WTC11 (cell line): ENCODE measurements at regions not wholly inside any gene's neighbourhood (a gene's known extent, or its start where the extent isn't known, plus 50 kb on each side); places are given as distances from the start of the nearest gene placed in this dataset.

Experiments used
- ATAC-seq: fragments of 200-7000 bp; cut with Tn5 transposase; 2 replicates; pipeline ENCODE4 v1.10.0; 2021; ENCODE audit warnings: mild to moderate bottlenecking, moderate library complexity
- CTCF ChIA-PET: fragments of 300-600 bp; sonication (Branson Sonifier 250); formaldehyde crosslinking; loops from one replicate; lab custom pipeline; 2021; ENCODE audit warnings: antibody characterized with exemption; lab: Charles Lee
- POLR2A ChIA-PET: fragments of 350-600 bp; sonication (Branson Sonifier 250); formaldehyde crosslinking; loops from one replicate; lab custom pipeline; 2021; ENCODE audit warnings: antibody characterized with exemption; lab: Charles Lee
- DNase-seq: peaks from one replicate; pipeline ENCODE4 v3.0.0; 2021; ENCODE audit warnings: low spot score
- H3K27ac Mint-ChIP-seq: 2 replicates; pipeline ENCODE4 v1.8.0; 2021; ENCODE audit warnings: mixed read lengths
- H3K27me3 Mint-ChIP-seq: 2 replicates; pipeline ENCODE4 v1.8.0; 2021; ENCODE audit warnings: low read depth, mild to moderate bottlenecking, moderate library complexity, mixed read lengths
- H3K36me3 Mint-ChIP-seq: 2 replicates; pipeline ENCODE4 v1.8.0; 2021; ENCODE audit warnings: mixed read lengths
- H3K4me1 Mint-ChIP-seq: 2 replicates; pipeline ENCODE4 v1.8.0; 2022; ENCODE audit warnings: mixed read lengths
- H3K4me3 Mint-ChIP-seq: 2 replicates; pipeline ENCODE4 v1.8.0; 2021; ENCODE audit warnings: mild to moderate bottlenecking, moderate library complexity, mixed read lengths
- H3K9me3 Mint-ChIP-seq: 2 replicates; pipeline ENCODE4 v1.8.0; 2021; ENCODE audit warnings: mixed read lengths
- CBFB ChIP-seq: sonication (generic); formaldehyde crosslinking; IDR thresholded peaks from 2 replicates; pipeline ENCODE4 v1.8.1; 2022; ENCODE audit warnings: mild to moderate bottlenecking, low read depth, missing genetic modification reagents
- EMX1 ChIP-seq: fragments of 250-450 bp; sonication (Bioruptor Pico); IDR thresholded peaks from 2 replicates; pipeline ENCODE4 v1.8.0; 2021; ENCODE audit warnings: mild to moderate bottlenecking
- ETV6 ChIP-seq: sonication (generic); formaldehyde crosslinking; IDR thresholded peaks from 2 replicates; pipeline ENCODE4 v1.8.1; 2022; ENCODE audit warnings: mild to moderate bottlenecking, missing genetic modification reagents
- FOXJ3 ChIP-seq: sonication (generic); formaldehyde crosslinking; IDR thresholded peaks from 2 replicates; pipeline ENCODE4 v1.9.0; 2021; ENCODE audit warnings: missing genetic modification reagents, mild to moderate bottlenecking, borderline replicate concordance
- GABPB1 ChIP-seq: sonication (generic); formaldehyde crosslinking; IDR thresholded peaks from 2 replicates; pipeline ENCODE4 v1.8.1; 2023; ENCODE audit warnings: mild to moderate bottlenecking, missing genetic modification reagents
- GTF2I ChIP-seq: fragments of 250-450 bp; sonication (Bioruptor Pico); conservative IDR thresholded peaks from 2 replicates; pipeline ENCODE4 v1.4.0; 2021; ENCODE audit warnings: mild to moderate bottlenecking
- HMGA2 ChIP-seq: fragments of 250-450 bp; sonication (Bioruptor Pico); IDR thresholded peaks from 2 replicates; pipeline ENCODE4 v1.4.0; 2021; ENCODE audit warnings: mild to moderate bottlenecking, moderate library complexity
- IRF2 ChIP-seq: sonication (generic); formaldehyde crosslinking; IDR thresholded peaks from 2 replicates; pipeline ENCODE4 v1.8.0; 2022; ENCODE audit warnings: low read depth, missing genetic modification reagents, borderline replicate concordance
- JAZF1 ChIP-seq: fragments of 250-450 bp; sonication (Bioruptor Pico); IDR thresholded peaks from 2 replicates; pipeline ENCODE4 v1.9.0; 2021; ENCODE audit warnings: moderate library complexity, mild to moderate bottlenecking, inconsistent platforms
- MAX ChIP-seq: sonication (generic); formaldehyde crosslinking; IDR thresholded peaks from 2 replicates; pipeline ENCODE4 v1.8.0; 2022; ENCODE audit warnings: mild to moderate bottlenecking, missing genetic modification reagents
- MXD4 ChIP-seq: fragments of 250-450 bp; sonication (Bioruptor Pico); IDR thresholded peaks from 2 replicates; pipeline ENCODE4 v1.8.0; 2021; ENCODE audit warnings: mild to moderate bottlenecking, moderate library complexity, borderline replicate concordance
- NFE2L1 ChIP-seq: sonication (generic); formaldehyde crosslinking; IDR thresholded peaks from 2 replicates; pipeline ENCODE4 v1.8.1; 2023; ENCODE audit warnings: missing genetic modification reagents
- OVOL2 ChIP-seq: fragments of 250-450 bp; sonication (Bioruptor Pico); IDR thresholded peaks from 2 replicates; pipeline ENCODE4 v1.9.0; 2021; ENCODE audit warnings: mild to moderate bottlenecking, borderline replicate concordance
- PREB ChIP-seq: sonication (generic); formaldehyde crosslinking; IDR thresholded peaks from 2 replicates; pipeline ENCODE4 v1.8.1; 2022; ENCODE audit warnings: mild to moderate bottlenecking, missing genetic modification reagents, moderate library complexity, borderline replicate concordance
- SOX15 ChIP-seq: fragments of 250-450 bp; sonication (Bioruptor Pico); IDR thresholded peaks from 2 replicates; pipeline ENCODE4 v1.9.0; 2021; ENCODE audit warnings: mild to moderate bottlenecking
- ZNF219 ChIP-seq: sonication (generic); formaldehyde crosslinking; IDR thresholded peaks from 2 replicates; pipeline ENCODE4 v1.8.0; 2023; ENCODE audit warnings: missing genetic modification reagents, mild to moderate bottlenecking, borderline replicate concordance
- TF ChIP-seq, protein P1 (sequence below): sonication (generic); formaldehyde crosslinking; IDR thresholded peaks from 2 replicates; pipeline ENCODE4 v1.8.1; 2022; ENCODE audit warnings: mild to moderate bottlenecking, moderate library complexity, missing genetic modification reagents
- TF ChIP-seq, protein P2 (sequence below): fragments of 200-600 bp; IDR thresholded peaks from 2 replicates; pipeline ENCODE4 v1.8.0; 2022; ENCODE audit warnings: antibody characterized with exemption
- TF ChIP-seq, protein P3 (sequence below): fragments of 250-450 bp; sonication (Bioruptor Pico); IDR thresholded peaks from 2 replicates; pipeline ENCODE4 v1.9.0; 2021; ENCODE audit warnings: mild to moderate bottlenecking

- H3K9me3 Mint-ChIP-seq: peaks cover 8% of the 10 kb centered on the region
- CTCF ChIA-PET: interaction anchor here (0.6 to 1.1 kb wide), 2 partner anchors 13 to 143 kb away, joined by 3 to 5 read pairs; no protein-coding TSS in a partner anchor
- no peak for ATAC-seq
- no peak overlapping the region for H3K27ac Mint-ChIP-seq
- DNase-seq: no peak
- TF ChIP-seq, protein P1, sequence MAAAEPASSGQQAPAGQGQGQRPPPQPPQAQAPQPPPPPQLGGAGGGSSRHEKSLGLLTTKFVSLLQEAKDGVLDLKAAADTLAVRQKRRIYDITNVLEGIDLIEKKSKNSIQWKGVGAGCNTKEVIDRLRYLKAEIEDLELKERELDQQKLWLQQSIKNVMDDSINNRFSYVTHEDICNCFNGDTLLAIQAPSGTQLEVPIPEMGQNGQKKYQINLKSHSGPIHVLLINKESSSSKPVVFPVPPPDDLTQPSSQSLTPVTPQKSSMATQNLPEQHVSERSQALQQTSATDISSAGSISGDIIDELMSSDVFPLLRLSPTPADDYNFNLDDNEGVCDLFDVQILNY (CRISPR knock-in tag): no peak
- TF ChIP-seq GTF2I (CRISPR knock-in tag) (no peak), MXD4 (no peak), CBFB (no peak), JAZF1 (CRISPR knock-in tag) (no peak)
- POLR2A ChIA-PET: interaction anchor here (0.7 kb wide), 1 partner anchor 124 kb away, joined by 3 read pairs; no protein-coding TSS in a partner anchor
- no peaks in the 10 kb centered on the region for H3K27me3 Mint-ChIP-seq
- peaks cover 14% of the 10 kb centered on the region for H3K4me1 Mint-ChIP-seq
- no peaks in the 10 kb centered on the region for H3K36me3 Mint-ChIP-seq
- H3K4me3 Mint-ChIP-seq: no peak overlapping the region
These were observed 106.5 kb upstream of the COL5A2 start for GRCh38 chr2:189285962-189286645.

DNA sequence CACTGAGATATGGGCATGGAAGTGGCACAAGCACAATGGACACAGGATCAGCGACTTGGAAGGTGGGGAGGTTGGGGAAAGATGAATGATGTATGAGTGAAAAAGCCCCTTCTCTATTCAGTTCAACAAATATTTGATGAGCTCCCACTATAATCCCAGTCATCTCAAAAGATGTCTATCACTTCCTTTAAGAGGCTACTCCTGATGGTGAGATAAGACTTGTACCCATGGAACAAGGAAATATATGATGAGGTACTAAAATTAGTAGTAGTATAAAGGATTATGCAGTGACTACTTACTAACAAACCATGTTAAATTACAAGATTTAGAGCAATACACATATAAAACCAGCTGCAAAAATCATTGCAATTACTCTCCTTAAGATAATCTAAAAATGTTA lies 107.8 kb upstream of the COL5A2 start:
- H3K36me3 Mint-ChIP-seq: no peaks in the 10 kb centered on the region
- H3K9me3 Mint-ChIP-seq: peaks cover 8% of the 10 kb centered on the region
- ChIA-PET CTCF (interaction anchor here (0.7 to 1.9 kb wide), 8 partner anchors 77 to 763 kb away, joined by 3 to 23 read pairs (median 4); no protein-coding TSS in a partner anchor), POLR2A (no interaction called here)
- ATAC-seq (no peak), DNase-seq (no peak)
- H3K27ac Mint-ChIP-seq: no peak overlapping the region
- peaks cover 14% of the 10 kb centered on the region for H3K4me1 Mint-ChIP-seq
- no peaks in the 10 kb centered on the region for H3K27me3 Mint-ChIP-seq
- no peak for TF ChIP-seq EMX1
- no peak for TF ChIP-seq NFE2L1 (CRISPR knock-in tag)
- no peak for TF ChIP-seq ZNF219 (CRISPR knock-in tag)
- no peak for TF ChIP-seq GTF2I (CRISPR knock-in tag)
- H3K4me3 Mint-ChIP-seq: no peak overlapping the region

- Mint-ChIP-seq H3K36me3 (no peaks in the 10 kb centered on the region), H3K9me3 (peaks cover 8% of the 10 kb centered on the region), H3K4me1 (peaks cover 14% of the 10 kb centered on the region), H3K27me3 (no peaks in the 10 kb centered on the region), H3K4me3 (no peak overlapping the region), H3K27ac (no peak overlapping the region)
- ATAC-seq (peak; percentile 82), DNase-seq (no peak)
- CTCF ChIA-PET: interaction anchor here (0.6 to 1.9 kb wide), 10 partner anchors 77 to 764 kb away, joined by 3 to 23 read pairs (median 4); no protein-coding TSS in a partner anchor
- TF ChIP-seq SOX15 (CRISPR knock-in tag) (no peak), GABPB1 (CRISPR knock-in tag) (no peak), IRF2 (CRISPR knock-in tag) (no peak), ZNF219 (CRISPR knock-in tag) (no peak), MXD4 (no peak), JAZF1 (CRISPR knock-in tag) (no peak), HMGA2 (CRISPR knock-in tag) (no peak), ETV6 (CRISPR knock-in tag) (no peak), MAX (CRISPR knock-in tag) (no peak), OVOL2 (no peak), FOXJ3 (CRISPR knock-in tag) (no peak), PREB (no peak)
- TF ChIP-seq, protein P2, sequence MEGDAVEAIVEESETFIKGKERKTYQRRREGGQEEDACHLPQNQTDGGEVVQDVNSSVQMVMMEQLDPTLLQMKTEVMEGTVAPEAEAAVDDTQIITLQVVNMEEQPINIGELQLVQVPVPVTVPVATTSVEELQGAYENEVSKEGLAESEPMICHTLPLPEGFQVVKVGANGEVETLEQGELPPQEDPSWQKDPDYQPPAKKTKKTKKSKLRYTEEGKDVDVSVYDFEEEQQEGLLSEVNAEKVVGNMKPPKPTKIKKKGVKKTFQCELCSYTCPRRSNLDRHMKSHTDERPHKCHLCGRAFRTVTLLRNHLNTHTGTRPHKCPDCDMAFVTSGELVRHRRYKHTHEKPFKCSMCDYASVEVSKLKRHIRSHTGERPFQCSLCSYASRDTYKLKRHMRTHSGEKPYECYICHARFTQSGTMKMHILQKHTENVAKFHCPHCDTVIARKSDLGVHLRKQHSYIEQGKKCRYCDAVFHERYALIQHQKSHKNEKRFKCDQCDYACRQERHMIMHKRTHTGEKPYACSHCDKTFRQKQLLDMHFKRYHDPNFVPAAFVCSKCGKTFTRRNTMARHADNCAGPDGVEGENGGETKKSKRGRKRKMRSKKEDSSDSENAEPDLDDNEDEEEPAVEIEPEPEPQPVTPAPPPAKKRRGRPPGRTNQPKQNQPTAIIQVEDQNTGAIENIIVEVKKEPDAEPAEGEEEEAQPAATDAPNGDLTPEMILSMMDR: no peak
- TF ChIP-seq, protein P3, sequence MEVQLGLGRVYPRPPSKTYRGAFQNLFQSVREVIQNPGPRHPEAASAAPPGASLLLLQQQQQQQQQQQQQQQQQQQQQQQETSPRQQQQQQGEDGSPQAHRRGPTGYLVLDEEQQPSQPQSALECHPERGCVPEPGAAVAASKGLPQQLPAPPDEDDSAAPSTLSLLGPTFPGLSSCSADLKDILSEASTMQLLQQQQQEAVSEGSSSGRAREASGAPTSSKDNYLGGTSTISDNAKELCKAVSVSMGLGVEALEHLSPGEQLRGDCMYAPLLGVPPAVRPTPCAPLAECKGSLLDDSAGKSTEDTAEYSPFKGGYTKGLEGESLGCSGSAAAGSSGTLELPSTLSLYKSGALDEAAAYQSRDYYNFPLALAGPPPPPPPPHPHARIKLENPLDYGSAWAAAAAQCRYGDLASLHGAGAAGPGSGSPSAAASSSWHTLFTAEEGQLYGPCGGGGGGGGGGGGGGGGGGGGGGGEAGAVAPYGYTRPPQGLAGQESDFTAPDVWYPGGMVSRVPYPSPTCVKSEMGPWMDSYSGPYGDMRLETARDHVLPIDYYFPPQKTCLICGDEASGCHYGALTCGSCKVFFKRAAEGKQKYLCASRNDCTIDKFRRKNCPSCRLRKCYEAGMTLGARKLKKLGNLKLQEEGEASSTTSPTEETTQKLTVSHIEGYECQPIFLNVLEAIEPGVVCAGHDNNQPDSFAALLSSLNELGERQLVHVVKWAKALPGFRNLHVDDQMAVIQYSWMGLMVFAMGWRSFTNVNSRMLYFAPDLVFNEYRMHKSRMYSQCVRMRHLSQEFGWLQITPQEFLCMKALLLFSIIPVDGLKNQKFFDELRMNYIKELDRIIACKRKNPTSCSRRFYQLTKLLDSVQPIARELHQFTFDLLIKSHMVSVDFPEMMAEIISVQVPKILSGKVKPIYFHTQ: no peak
- POLR2A ChIA-PET: no interaction called here
These were observed 108.5 kb upstream of the COL5A2 start for GRCh38 chr2:189287982-189288521.
